GM23338 (cell line): ENCODE measurements at regions not wholly inside any gene's neighbourhood (a gene's known extent, or its start where the extent isn't known, plus 50 kb on each side); places are given as distances from the start of the nearest gene placed in this dataset.

Experiments
- CREB1 ChIP-seq: fragments of 250-450 bp; sonication (Bioruptor Pico); IDR thresholded peaks from 2 replicates; pipeline ENCODE4 v1.5.0; 2020; ENCODE audit warnings: low read depth, mild to moderate bottlenecking, moderate library complexity
- CTCF ChIP-seq, 2 experiments: fragments of 200-600 bp in 1 of 2; sonication (generic) in 1 of 2; conservative IDR thresholded peaks; 2 replicates each; pipeline versions ENCODE4 v1.5.1 to v1.6.1; 2016 to 2017; ENCODE audit warnings: antibody characterized with exemption in 2 of 2, low read depth in 2 of 2, mild to moderate bottlenecking in 2 of 2, moderate library complexity in 1 of 2
- ETS1 ChIP-seq: IDR thresholded peaks from 2 replicates; pipeline ENCODE4 v1.6.1; 2016; ENCODE audit warnings: antibody characterized with exemption
- EZH2 ChIP-seq: fragments of 200-600 bp; sonication (generic); IDR thresholded peaks from one replicate; pipeline ENCODE4 v1.8.0; 2017; ENCODE audit warnings: antibody characterized with exemption, mild to moderate bottlenecking, low read depth; ENCODE audit not compliant: unreplicated experiment
- EZH2phosphoT487 ChIP-seq: fragments of 200-600 bp; sonication (generic); IDR thresholded peaks from one replicate; pipeline ENCODE4 v1.8.1; 2018; ENCODE audit warnings: antibody characterized with exemption; ENCODE audit not compliant: unreplicated experiment
- POLR2AphosphoS5 ChIP-seq: IDR thresholded peaks from 2 replicates; pipeline ENCODE4 v1.6.1; 2016; ENCODE audit warnings: antibody characterized with exemption, low read depth

- TF ChIP-seq CTCF (conservative IDR thresholded peaks at IDR 0.05; ENCODE audit: low read depth in 2 of 2) (no peak), POLR2AphosphoS5 (no peak), ETS1 (no peak), EZH2 (no peak), CREB1 (CRISPR knock-in tag) (no peak), EZH2phosphoT487 (no peak)
Measured at GRCh38 chr20:60695226-60696000, 556.6 kb upstream of the CDH4 start.
